Umbilical cord (tissue), 1 donor: ENCODE measurements at regions not wholly inside any gene's neighbourhood (a gene's known extent, or its start where the extent isn't known, plus 50 kb on each side); places are given as distances from the start of the nearest gene placed in this dataset.

Experiments
- DNase-seq: peaks from one replicate; pipeline ENCODE4 v3.0.0-alpha.2; 2015; ENCODE audit warnings: low spot score

DNA sequence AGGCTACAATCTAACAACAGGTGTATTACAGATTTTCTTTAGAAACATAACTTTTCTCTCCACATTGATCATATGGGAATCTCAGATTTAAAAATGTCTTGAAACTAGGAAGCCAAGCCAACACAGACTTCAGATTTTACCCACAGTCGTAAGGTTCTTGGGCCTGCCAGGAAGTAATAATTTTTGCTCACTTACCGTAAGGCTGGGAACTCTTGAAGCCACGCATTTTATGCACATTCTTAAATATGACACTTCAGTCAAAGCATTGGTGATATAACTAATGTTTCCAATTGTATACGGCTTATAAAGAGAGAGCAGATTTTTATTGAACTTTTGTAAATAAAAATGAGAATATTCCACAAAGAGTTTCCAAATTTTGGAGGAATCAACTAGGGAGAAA, 328.9 kb upstream of the TRPC7 start:
- no peak for DNase-seq

DNA sequence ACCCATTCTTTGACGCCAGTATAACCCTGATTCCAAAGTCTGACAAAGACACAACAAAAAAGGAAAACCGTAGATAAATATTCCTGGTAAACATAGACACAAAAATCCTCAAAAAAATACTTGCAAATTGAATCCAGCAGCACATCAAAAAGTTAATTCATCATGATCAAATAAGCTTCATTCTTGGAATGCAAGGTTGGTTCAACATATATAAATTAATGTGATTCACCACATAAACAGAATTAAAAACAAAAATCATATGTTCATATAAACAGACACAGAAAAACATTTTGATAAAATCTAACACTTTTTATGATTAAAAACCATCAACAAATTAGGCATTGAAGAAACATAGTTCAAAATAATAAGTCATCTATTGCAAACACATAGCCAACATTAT, 324.2 kb upstream of the TRPC7 start:
- DNase-seq = no peak

DNA sequence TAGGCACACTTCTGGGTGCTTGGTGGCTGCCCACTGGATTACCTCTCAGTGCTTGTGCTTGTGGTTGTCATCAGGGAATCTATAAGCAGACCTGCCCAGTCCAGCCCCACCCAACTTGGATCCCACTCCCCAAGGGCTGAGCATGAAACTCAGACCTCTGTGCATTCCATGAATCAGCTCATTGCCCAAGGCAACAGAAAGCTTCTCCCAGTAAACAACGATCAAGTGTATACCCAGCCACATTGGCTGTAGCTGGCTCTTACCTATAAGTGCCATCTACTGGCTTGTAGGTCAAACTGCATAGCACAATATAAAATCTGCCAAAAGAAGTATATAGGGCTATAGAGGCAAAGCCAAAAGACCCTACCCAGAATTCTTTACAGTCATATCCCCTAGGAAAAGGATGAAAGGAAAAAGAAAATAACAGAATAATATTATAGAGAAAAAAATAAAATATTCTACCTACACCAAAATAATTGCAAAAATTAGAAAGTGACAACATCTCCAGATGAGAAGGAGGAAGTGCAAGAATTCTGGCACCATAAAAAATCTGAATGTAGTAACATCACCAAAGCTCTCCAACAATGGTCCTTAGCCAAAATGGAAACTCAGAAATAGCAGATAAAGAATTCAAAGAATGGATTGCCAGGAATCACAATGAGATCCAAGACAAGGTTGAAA, 321.0 kb upstream of the TRPC7 start:
- DNase-seq = no peak

DNA sequence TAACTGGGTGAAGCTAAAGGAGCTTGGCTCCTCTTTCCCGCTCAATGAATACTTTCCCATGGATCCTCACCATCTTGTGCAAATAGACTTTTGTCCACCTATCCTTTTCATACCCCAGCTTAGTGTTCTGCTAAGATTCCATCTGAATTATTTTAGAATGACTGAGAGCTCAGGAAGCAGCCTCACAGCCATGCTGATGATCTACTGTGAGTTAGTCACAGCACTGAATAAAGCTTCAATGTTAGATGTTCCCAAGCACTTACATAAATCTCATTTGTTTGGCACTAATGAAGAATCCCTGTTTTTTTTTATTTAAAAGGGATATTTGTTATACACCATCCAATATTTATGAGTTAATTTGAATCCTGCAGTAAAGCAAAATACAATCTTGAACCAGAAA, 317.6 kb upstream of the TRPC7 start:
- DNase-seq = peak; percentile 7

DNA sequence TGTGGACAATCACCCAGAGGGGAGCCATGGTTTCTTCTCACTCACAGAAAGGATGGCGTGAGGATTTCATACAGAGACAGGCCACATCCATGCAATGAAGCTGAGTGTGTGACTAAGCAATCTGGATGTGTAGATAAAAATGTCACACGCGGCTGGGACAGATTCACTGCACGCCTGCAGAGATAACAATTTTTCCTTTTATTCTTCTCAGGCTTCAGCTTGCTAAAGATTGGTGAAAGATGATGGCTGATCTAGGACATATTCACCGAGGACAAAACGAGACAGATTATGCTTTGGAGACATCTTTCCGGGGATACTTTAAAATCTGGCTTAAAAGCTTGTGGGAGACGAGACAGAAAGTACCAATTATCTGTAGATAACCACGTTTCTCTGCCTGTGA, 313.9 kb upstream of the TRPC7 start:
- no peak for DNase-seq

DNA sequence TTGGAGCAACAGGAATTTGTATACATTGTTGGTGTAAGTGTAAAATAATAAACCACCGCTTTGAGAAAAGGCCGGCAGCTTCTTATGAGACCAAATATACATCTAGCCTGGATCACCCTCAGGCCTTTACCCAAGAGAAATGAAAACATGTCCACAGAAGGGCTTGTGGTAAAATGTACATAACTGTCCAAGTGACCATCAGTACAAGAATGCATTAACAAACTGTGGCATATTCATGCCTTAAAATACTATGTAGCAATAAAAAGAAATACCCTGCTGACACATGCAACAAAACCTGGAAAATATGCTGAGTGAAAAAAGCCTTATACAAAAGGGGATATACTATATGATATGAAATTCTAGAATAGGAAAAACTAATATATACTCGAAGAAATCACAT, 311.9 kb upstream of the TRPC7 start:
- no peak for DNase-seq

DNA sequence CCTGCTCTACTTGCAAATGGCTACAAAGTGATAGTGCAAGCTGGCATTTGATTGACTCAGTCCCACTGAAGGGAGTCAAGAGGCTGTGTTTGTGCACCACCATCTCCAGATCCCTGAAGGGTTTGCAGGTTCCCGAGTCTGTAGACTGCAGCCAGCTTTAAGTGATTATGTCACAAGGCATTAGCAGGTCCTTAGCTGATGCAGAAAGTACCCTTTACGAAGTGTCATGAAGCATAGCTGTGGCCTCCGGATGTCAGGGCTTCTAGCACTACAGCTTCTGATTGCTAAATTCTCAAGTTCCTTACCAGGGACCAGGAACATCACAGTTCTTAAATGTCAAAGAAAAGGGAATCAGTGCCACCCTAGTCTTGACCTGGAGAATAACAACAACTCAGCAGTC, 311.3 kb upstream of the TRPC7 start:
- DNase-seq = no peak

DNA sequence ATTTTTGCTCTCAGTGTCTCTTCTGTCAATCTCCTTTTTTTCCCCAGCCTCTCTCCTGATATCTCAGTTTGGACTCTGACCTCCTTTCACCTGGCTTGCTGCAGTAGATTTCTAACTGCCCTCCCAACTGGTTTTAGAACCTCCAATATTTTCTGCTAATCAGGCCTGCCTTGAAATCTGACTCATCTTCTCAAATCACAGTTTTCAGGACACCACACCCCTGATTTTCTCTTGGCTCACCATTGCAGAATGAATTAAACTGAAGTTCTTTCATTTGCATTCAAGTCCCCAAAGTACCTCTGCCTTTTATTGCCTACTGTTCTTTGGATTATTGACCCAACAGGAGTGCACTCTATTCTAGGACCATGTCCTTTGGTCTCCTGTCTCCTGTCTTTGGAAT, 310.4 kb upstream of the TRPC7 start:
- DNase-seq = peak; percentile 49

DNA sequence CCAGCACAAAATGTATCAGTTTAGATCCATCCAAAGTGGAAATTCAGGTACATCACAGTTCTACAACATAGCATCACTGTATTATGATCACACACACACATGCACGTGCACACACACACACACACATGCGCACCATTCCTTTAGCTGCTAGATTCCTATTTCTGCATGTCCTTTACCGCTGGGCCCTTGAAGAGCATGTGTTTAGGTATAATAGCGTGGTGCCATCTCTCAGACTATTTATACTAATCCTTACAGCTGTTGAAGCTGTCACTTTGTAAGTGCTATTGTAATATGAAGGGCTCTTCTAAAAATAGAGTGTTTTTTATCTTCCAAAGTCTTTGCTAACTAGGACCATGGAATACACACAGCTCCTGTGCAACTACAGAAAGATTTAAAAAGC, 308.8 kb upstream of the TRPC7 start:
- DNase-seq = no peak

DNA sequence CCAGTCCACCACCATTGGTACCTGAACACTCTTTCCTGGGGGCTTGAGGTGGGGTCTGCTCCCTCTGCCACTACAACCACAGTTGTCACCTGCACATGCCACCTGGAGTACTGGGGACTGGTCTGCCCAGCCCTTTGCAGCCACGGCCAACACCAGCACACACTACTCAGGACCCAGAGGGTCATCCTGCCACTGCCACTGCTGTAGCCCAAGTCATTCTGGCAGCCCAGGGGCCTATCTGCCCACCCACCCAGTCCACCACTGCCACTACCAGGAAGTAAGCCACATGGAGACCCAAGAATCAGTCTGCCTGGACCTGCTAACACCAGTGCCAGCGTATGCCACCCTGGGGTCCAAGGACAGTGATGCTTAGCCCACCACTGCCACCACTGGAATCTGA, 302.4 kb upstream of the TRPC7 start:
- no peak for DNase-seq

DNA sequence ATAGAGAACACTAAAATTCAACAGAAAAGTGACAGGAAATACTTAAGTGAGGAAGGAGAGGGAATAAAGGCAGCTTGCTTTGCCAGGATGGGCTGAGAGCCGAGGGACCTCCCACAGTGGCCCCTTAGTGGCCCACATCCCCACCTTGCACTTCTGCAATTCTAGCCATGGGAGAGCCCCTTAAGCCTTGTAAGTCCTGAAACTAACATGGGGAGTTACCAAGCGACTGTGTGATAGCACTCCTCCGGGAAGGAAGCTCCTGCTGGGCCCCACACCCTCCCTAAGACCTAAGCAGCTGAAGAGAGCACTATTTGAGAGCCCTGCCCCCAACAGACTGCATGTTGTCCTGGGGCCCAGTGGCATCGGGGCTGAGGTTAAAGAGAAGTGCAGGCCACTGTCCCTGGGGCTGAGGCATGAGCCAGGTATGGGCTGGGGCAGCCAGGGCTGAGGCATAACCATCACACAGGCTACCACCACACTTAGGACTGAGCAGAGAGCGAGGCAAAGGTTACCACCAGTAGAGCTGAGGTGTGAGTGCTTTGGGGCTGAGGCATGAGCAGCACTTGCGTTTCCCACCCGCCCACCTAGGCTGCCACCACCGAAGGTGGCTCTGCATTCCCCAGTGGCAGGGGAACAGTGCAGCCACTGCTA, 301.8 kb upstream of the TRPC7 start:
- DNase-seq = no peak

DNA sequence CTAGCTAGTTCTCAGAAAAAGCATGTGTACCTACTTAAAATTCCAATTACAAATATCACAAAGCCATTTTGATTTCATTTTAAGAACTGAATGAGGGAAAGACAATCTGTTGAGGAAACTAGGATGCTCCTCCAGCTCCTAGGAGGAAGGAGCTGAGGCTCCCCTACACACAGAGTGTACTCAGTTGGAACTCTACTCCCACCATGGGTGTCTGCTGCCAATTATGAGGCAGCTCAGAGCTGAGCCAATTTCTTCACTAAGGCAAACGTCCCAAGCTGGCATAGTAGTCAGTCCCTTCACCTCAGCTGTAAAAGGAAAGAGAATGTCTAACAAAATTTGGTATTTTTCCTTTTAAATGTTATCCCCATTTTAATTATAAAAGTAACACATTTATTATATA, 300.0 kb upstream of the TRPC7 start:
- DNase-seq = no peak

DNA sequence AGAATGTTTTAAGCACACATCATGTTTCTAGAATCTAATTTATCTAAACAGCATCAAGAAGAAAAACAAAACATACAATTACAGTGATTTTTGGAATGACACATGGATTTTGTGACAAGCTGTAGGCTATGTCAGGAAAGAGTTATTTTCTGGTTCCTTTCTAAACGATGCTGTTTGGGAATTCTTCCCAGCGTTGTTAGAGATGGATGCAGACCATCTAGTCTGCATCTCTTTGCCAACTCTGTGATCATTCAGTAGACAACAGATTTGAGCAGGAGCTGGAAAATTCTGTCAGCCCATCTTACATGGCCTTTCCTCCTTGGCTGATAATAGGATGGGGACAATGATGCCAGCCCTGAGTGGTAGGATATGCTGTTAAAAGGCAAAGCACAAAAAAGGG, 295.7 kb upstream of the TRPC7 start:
- DNase-seq = no peak

DNA sequence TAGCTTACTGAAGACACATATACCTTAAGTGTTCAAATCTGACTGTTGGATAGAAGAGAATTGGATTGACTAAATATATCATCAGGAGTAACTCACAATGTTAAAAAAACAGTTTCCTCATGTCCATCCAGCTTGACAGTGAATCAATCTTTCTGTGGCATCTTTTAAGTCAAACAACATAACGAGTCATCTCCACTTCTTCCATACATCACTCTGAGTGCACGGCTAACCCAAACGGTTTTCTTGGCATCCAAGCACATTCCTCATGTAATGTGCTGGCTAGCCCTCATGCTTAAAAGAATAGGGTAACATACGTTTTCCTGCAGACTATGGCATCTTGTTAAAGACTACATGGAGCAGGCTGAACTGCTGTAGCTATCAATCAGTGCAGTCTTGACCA, 291.5 kb upstream of the TRPC7 start:
- no peak for DNase-seq

DNA sequence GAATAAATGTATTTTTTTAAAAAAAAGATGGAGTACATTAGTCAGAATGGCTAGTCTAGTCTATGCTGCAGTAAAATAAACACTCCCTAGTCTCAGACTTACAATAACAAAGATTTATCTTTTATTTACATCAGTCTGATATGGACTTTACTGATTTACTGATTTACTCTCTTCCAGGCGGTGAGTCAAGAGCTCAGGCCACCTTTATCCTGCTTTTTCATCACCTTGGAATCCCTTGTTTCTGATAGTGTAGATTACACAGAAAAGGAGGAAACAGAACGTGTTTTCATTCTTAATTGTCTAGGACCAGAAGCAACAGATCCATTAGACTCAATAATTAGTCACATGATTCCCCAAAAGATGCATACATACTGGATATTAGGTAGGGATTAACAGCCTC, 290.1 kb upstream of the TRPC7 start:
- no peak for DNase-seq

DNA sequence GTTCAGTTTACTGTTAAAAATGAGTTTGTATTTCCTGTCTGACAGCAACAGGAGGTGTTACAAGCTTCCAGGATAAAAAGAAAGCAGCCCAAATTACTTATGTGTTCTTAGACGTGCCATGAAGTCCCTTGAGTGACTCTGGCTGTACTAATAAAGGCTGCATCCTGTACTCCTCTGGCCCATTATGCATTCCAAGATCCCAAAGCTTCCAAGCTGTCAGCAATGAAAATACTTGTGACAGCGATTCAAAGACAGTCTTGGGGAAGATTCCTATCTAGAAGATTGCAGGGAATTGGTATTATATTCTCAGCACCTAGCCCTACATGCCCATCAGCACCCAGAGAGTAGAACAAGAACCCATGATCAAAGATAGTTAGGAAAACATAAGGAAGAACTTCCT, 281.6 kb upstream of the TRPC7 start:
- no peak for DNase-seq

DNA sequence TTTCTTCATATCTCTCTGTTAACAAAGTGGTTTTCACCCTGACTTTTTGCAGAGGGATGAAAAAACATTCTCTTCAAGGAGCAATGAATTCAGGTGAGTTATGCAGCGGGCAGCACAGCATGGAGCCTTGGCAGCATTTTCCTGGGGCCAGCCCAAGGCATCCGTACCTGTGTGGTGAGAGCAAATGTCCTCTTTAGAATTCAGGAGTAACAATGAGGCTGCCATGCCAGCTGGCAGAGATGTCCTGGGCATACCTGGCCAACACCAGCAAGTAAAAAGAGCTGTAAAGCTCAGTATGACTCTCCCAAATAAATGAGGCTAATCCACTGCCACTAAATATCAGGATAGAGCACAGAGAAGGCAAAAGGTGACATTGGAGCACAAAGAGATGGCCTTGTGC, 277.6 kb upstream of the TRPC7 start:
- DNase-seq = no peak

DNA sequence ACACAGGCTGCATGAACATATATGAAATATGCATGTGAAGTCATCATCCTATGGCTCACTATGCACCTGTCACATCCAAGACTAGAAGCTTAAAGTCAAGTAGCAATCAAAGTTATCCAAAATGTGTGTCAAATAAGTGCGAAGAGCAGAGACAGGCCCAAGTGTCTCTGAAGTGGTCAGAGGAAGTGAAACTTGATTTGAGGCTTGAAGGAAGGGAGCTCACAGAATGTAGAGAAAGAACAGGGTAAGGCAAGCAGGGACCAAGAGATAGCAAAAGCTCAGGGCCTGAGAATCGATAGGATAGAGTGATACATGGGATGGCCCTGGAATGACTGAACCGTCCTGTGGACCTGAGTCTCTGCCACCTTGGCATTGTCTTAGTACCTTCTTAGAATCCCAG, 274.3 kb upstream of the TRPC7 start:
- DNase-seq = no peak

DNA sequence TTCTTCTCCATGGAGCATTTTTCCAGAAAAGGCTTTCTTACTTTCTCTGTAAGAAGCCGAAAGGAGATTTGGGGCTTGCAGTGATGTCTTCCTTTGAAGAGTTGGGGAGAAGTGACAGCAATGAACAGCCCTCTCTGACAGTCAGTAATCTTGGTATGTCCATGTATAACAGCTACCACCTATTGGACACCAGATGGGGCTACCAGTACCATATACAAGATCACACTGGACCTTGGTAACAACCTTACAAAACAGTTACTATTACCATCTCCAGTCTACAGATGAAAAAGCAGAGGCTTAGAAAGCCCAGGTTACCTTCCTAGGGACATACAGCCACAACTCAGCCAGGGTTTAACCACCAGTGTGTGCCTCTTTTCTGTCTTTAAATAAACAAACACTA, 272.7 kb upstream of the TRPC7 start:
- no peak for DNase-seq

DNA sequence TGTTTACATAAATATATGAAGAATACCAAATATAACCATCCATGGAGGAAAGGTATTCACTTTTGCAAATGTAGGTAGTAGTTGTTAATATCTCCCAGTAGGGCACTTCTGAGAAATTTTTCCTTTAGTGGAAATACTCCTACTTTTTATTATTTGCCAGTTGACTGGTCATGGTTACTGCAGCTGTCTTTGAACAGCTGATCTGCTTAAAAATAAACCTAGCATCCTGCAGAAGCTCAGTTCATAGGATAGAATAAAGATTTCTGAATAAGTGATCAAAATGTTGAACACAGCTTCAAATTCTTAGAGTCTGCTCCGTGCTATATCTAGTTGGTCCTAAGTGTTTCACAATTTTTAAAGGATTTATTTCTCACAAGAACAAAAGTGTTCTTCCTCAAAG, 270.7 kb upstream of the TRPC7 start:
- DNase-seq = no peak

DNA sequence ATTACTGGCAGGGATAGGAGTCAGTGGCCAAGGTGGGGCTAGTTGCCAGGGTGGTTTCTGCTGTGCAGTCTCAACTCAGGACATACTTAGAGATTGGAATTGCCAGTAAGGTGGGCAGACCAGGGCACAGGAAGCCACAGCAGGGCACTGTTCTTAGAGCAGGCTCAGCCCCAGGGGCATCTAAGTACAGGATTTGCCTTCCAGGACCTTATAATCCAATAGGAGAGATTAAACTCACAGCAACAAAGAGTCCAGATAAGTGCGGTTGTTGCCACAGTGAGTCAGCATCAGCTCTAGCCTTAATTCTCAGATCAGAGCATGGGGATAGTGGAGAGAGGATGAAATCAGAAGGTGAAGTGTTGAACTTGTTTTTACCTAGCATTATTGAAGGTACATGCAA, 265.8 kb upstream of the TRPC7 start:
- DNase-seq = peak; percentile 59

DNA sequence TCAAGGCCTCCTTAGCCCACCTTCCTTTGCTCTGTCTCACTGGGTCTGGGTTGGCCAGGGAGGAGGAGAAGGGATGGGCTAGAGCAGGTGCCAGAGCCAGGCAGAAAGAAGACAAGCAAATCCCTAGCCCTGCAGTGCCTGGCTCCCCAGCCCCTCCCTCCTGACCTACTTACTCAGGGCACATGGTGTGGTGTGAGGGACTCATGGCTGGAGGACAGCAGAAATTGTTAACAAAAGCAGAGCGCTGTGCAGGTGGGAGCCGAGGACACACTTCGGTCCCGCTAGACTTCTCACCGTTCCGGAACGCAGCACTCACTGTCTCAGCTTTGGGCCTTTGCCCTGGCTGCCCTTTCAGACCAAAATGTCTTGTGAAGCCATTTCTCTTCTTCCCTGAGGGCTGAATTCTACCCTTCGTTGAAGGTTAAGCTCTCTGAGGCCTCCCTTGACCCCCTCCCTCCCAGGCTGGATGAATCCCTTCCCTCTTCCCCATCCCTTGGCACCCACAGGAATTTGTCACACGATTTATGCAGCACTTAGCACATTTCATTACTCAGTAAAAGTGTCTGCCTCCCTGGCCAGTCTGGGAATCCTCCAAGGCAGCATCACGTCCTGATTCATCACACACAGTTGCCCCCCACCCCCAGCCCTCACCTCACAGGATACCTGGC, 263.9 kb upstream of the TRPC7 start:
- DNase-seq = peak; percentile 10

DNA sequence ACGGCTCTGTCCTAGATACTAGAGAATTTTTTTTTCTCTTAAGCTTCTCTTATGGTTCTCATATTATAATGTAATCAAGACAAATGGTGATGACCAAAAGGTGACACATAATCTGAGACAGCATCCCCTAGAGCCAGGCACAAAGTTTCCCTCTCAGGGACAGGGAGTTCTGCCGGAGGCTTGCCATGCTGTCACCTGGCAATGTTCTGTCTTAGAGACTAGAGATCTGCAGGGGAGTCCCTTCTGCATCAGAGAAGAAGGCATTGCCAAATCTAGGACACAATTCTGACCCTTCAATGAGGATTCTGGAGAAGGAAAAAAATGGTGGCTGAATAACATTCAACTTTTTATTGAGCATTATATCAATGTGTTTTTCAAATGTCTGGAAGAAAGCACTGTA, 261.2 kb upstream of the TRPC7 start:
- no peak for DNase-seq
